ENCODE measurements at regions not wholly inside any gene's neighbourhood (a gene's known extent, or its start where the extent isn't known, plus 50 kb on each side); places are given as distances from the start of the nearest gene placed in this dataset.

- no peak overlapping the region for H2BK12ac ChIP-seq (ENCODE audit: insufficient read length, low read depth, low read length)
- H3K79me2 ChIP-seq (ENCODE audit: insufficient read depth, low read length), result no peaks in the 10 kb centered on the region
- no peak overlapping the region for H3T11ph ChIP-seq (ENCODE audit: low read length)
- no peak for TF ChIP-seq CTCF (conservative IDR thresholded peaks at IDR 0.05)
- no peak overlapping the region for H4K5ac ChIP-seq (ENCODE audit: insufficient read length, low read depth, low read length)
- Mint-ChIP-seq H3K4me3 (no peak overlapping the region), H3K9me3 (no peaks in the 10 kb centered on the region), H3K36me3 (ENCODE audit: insufficient read depth in 1 of 3, low read depth in 3 of 3) (no peaks in the 10 kb centered on the region), H3K4me1 (peaks cover 4% of the 10 kb centered on the region in 2 experiments; a peak in 2 of 4 replicates), H3K27ac (no peak overlapping the region), H3K27me3 (ENCODE audit: low read depth) (no peaks in the 10 kb centered on the region)
- no peaks in the 10 kb centered on the region for H3K23me2 ChIP-seq (ENCODE audit: insufficient read length, low read depth, low read length, poor library complexity, severe bottlenecking)
- no peak overlapping the region for H3K27ac ChIP-seq (ENCODE audit: insufficient read length, low read depth, low read length)
- no peak overlapping the region for H2BK120ac ChIP-seq (ENCODE audit: low read depth, low read length, poor library complexity, severe bottlenecking)
- H3K23ac ChIP-seq (ENCODE audit: insufficient read length, low read depth, low read length), result no peak overlapping the region
- DNase-seq, result peak; percentile 16
- no peak overlapping the region for H4K8ac ChIP-seq (replicated peaks; ENCODE audit: insufficient read length, low read depth, low read length)
- H3K9ac ChIP-seq (ENCODE audit: extremely low read depth, insufficient read length, low read length), result no peak overlapping the region
- H2AFZ ChIP-seq (ENCODE audit: low read length), result no peak overlapping the region
- H4K91ac ChIP-seq (ENCODE audit: insufficient read length, low read depth, low read length), result no peak overlapping the region
- no CpG with 5 or more reads among the region's 3 CpGs for WGBS (ENCODE audit: extremely low coverage, insufficient read length, low lambda C conversion rate)
- no peak overlapping the region for H3K18ac ChIP-seq (ENCODE audit: insufficient read length, low read depth, low read length)
- H3K27me3 ChIP-seq (ENCODE audit: insufficient read depth, low read length), result no peaks in the 10 kb centered on the region
- H2BK20ac ChIP-seq (ENCODE audit: low read depth, low read length, poor library complexity, severe bottlenecking), result no peak overlapping the region
- H3K56ac ChIP-seq (ENCODE audit: insufficient read length, low read depth, low read length), result no peak overlapping the region
- no peaks in the 10 kb centered on the region for H3K9me3 ChIP-seq (ENCODE audit: control insufficient read depth, low read depth, low read length)
- H3K4me2 ChIP-seq (ENCODE audit: insufficient read depth, insufficient read length, low read length), result no peak overlapping the region
- H4K20me1 ChIP-seq (ENCODE audit: control insufficient read depth, insufficient read depth, insufficient read length), result no peaks in the 10 kb centered on the region
- H2BK15ac ChIP-seq (ENCODE audit: low read depth, low read length), result no peak overlapping the region
- no peak overlapping the region for H3K14ac ChIP-seq (ENCODE audit: insufficient read depth, low read length)
- no peak overlapping the region for H2BK5ac ChIP-seq (ENCODE audit: insufficient read length, low read length)
- H2AK5ac ChIP-seq (ENCODE audit: insufficient read length, low read length), result no peak overlapping the region
- H3K4me1 ChIP-seq (ENCODE audit: insufficient read depth, low read length), result no peaks in the 10 kb centered on the region
- H3K79me1 ChIP-seq (ENCODE audit: insufficient read depth, low read depth, low read length, poor library complexity, severe bottlenecking), result no peaks in the 10 kb centered on the region
- H3K4ac ChIP-seq (ENCODE audit: low read depth, low read length), result no peak overlapping the region
These were observed 151.1 kb upstream of the PRR20G start for GRCh38 chr3:127438951-127439350.
